ENCODE measurements at regions not wholly inside any gene's neighbourhood (a gene's known extent, or its start where the extent isn't known, plus 50 kb on each side); places are given as distances from the start of the nearest gene placed in this dataset.

DNA sequence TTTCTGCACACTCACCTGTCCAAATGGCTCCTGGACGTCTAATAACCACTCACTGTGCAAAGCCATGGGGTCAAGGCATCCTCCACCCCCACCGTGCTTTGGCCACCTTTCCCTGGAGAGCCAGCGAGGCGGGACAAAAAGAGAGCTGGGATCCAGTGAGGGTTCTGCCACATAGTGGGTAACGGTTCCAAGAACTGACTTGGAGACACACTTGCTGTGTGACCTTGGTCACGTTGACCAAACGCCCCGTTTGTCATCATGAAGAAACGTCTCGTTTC, 287.2 kb downstream of the TFAP2C start:
- TF ChIP-seq, protein P1, sequence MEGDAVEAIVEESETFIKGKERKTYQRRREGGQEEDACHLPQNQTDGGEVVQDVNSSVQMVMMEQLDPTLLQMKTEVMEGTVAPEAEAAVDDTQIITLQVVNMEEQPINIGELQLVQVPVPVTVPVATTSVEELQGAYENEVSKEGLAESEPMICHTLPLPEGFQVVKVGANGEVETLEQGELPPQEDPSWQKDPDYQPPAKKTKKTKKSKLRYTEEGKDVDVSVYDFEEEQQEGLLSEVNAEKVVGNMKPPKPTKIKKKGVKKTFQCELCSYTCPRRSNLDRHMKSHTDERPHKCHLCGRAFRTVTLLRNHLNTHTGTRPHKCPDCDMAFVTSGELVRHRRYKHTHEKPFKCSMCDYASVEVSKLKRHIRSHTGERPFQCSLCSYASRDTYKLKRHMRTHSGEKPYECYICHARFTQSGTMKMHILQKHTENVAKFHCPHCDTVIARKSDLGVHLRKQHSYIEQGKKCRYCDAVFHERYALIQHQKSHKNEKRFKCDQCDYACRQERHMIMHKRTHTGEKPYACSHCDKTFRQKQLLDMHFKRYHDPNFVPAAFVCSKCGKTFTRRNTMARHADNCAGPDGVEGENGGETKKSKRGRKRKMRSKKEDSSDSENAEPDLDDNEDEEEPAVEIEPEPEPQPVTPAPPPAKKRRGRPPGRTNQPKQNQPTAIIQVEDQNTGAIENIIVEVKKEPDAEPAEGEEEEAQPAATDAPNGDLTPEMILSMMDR (IDR thresholded peaks at IDR 0.05): no peak
- no peak for TF ChIP-seq POLR2AphosphoS5 (IDR thresholded peaks at IDR 0.05)
